ENCODE measurements at regions not wholly inside any gene's neighbourhood (a gene's known extent, or its start where the extent isn't known, plus 50 kb on each side); places are given as distances from the start of the nearest gene placed in this dataset.

GRCh38 chr5:103369125-103370120 lies 110.9 kb downstream of the MACIR start:
- TF ChIP-seq CTCF (IDR thresholded peaks at IDR 0.05; ENCODE audit: low read depth, low read length, missing control alignments) = no peak
- no peak overlapping the region for H3K27ac ChIP-seq
- no peaks in the 10 kb centered on the region for H3K27me3 ChIP-seq (replicated peaks)
- H3K4me3 ChIP-seq (ENCODE audit: low read depth, low read length) = no peak overlapping the region
- in situ Hi-C loops (cut with HindIII; ENCODE audit: low pct_ligation_motif_present, low sequenced_read_pairs) = no loop called here
- no peak for DNase-seq
- H3K36me3 ChIP-seq (replicated peaks) = no peaks in the 10 kb centered on the region

DNA sequence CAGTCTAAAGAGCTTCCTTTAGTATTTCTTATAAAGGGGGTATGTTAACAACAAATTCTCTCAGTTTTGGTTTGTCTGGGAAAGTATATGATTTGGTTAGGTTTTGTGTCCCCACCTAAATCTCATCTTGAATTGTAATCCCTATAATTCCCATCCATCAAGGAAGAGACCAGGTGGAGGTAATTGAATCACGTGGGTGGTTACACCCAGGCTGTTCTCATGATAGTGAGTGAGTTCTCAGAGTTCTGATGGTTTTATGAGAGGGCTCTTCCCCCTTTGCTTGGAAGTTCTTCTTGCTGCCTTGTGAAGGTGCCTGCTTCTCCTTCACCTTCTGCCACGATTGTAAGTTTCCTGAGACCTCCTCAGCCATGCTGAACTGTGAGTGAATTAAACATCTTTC lies 109.1 kb downstream of the MACIR start:
- no peak for TF ChIP-seq CTCF (IDR thresholded peaks at IDR 0.05; ENCODE audit: low read depth, low read length, missing control alignments)
- no peak overlapping the region for H3K27ac ChIP-seq
- no peaks in the 10 kb centered on the region for H3K36me3 ChIP-seq (replicated peaks)
- no peak for DNase-seq
- H3K27me3 ChIP-seq (replicated peaks) = no peaks in the 10 kb centered on the region
- H3K4me3 ChIP-seq (ENCODE audit: low read depth, low read length) = no peak overlapping the region
- in situ Hi-C loops (cut with HindIII; ENCODE audit: low pct_ligation_motif_present, low sequenced_read_pairs) = no loop called here

GRCh38 chr5:103366918-103367549 lies 108.5 kb downstream of the MACIR start:
- Histone ChIP-seq H3K27me3 (replicated peaks) (no peaks in the 10 kb centered on the region), H3K4me3 (ENCODE audit: low read depth, low read length) (no peak overlapping the region), H3K27ac (no peak overlapping the region), H3K36me3 (replicated peaks) (no peaks in the 10 kb centered on the region)
- in situ Hi-C loops (cut with HindIII; ENCODE audit: low pct_ligation_motif_present, low sequenced_read_pairs) = no loop called here
- no peak for DNase-seq
- TF ChIP-seq CTCF (IDR thresholded peaks at IDR 0.05; ENCODE audit: low read depth, low read length, missing control alignments) = no peak

GRCh38 chr5:103364074-103364473 lies 105.5 kb downstream of the MACIR start:
- in situ Hi-C loops (cut with HindIII; ENCODE audit: low pct_ligation_motif_present, low sequenced_read_pairs) = no loop called here
- Histone ChIP-seq H3K4me3 (ENCODE audit: low read depth, low read length) (no peak overlapping the region), H3K27ac (no peak overlapping the region), H3K36me3 (replicated peaks) (no peaks in the 10 kb centered on the region), H3K27me3 (replicated peaks) (no peaks in the 10 kb centered on the region)
- no peak for DNase-seq
- TF ChIP-seq CTCF (IDR thresholded peaks at IDR 0.05; ENCODE audit: low read depth, low read length, missing control alignments) = no peak

DNA sequence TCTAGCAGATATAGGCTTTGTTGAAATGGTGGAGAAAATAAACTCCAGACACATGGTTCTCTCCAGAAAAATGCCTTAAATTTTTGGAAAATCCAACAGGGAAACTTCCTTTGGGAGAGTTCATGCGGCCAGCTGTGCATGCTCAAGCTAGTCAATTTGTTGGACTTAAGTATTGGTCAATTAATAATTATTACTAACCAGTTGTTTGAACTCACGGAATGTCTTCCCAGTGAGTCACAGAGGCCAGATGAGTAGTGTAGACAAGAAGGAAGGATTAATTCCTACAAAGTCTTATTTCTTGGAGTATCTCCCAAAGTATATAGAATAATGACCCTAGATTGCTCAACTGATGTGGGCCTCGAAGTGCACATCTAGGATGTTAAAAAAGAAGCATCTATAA lies 103.6 kb downstream of the MACIR start:
- Histone ChIP-seq H3K36me3 (replicated peaks) (no peaks in the 10 kb centered on the region), H3K4me3 (ENCODE audit: low read depth, low read length) (no peak overlapping the region), H3K27ac (no peak overlapping the region), H3K27me3 (replicated peaks) (no peaks in the 10 kb centered on the region)
- in situ Hi-C loops (cut with HindIII; ENCODE audit: low pct_ligation_motif_present, low sequenced_read_pairs) = no loop called here
- no peak for DNase-seq
- TF ChIP-seq CTCF (IDR thresholded peaks at IDR 0.05; ENCODE audit: low read depth, low read length, missing control alignments) = no peak

Data from brain microvascular endothelial cell (primary cell).